Lower leg skin (tissue), 4 donors: ENCODE measurements at regions not wholly inside any gene's neighbourhood (a gene's known extent, or its start where the extent isn't known, plus 50 kb on each side); places are given as distances from the start of the nearest gene placed in this dataset.
"Not testable (repeated sequence)": the region's sequence is repeated elsewhere in the genome, so short reads cannot be mapped to it uniquely, and the experiment has no call there.

ENCODE experiments used
- DNase-seq, 2 donors: peaks; one replicate each; pipeline ENCODE4 v3.0.0-alpha.2; 2019; ENCODE audit warnings: low spot score in 2 of 2
- H3K4me3 ChIP-seq: fragments of 200-600 bp; sonication (generic); 2 replicates; pipeline ENCODE4 v1.5.1; 2017; ENCODE audit warnings: mild to moderate bottlenecking, low read depth; ENCODE audit not compliant: poor library complexity, severe bottlenecking
- CTCF ChIP-seq, 3 donors: fragments of 450-650 bp; IDR thresholded peaks; one replicate each; pipeline ENCODE4 v1.5.1; 2016; ENCODE audit warnings: antibody characterized with exemption in 3 of 3, mild to moderate bottlenecking in 3 of 3, moderate library complexity in 2 of 3
- POLR2A ChIP-seq, 2 donors: fragments of 450-650 bp; IDR thresholded peaks; one replicate each; pipeline ENCODE4 v1.6.1; 2016 to 2017; ENCODE audit warnings: antibody characterized with exemption in 2 of 2, mild to moderate bottlenecking in 1 of 2, moderate library complexity in 1 of 2
- WGBS, 2 donors: methylation state at CpG; one replicate each; pipeline ENCODE4 v1.1.5; 2018; 5-methylcytosine and 5-hydroxymethylcytosine counted together
- intact Hi-C: fragments of 100-400 bp; cut with DNase I; formaldehyde crosslinking; loops from one replicate; pipeline ENCODE4 v1.15.0; 2023; ENCODE audit warnings: low total_unique reads

GRCh38 chr5:154702477-154702876 is 52.7 kb upstream of the LARP1 start:
- no peak overlapping the region for H3K4me3 ChIP-seq
- DNase-seq, result no peak
- intact Hi-C loops, result no loop called here
- no peak for TF ChIP-seq CTCF (IDR thresholded peaks at IDR 0.05)
- no peak for TF ChIP-seq POLR2A (IDR thresholded peaks at IDR 0.05)
- 94 to 96% methylated on average over 5 of the region's 5 CpGs for WGBS, 2 donors

- DNase-seq, H3K4me3 ChIP-seq, intact Hi-C loops: not testable (repeated sequence)
- WGBS, 2 donors, result 87 to 89% methylated on average over 4 of the region's 4 CpGs
Observed at GRCh38 chr5:154701725-154702124, 53.5 kb upstream of the LARP1 start.

- DNase-seq, result no peak
- TF ChIP-seq POLR2A (IDR thresholded peaks at IDR 0.05) (no peak), CTCF (IDR thresholded peaks at IDR 0.05) (no peak)
- H3K4me3 ChIP-seq, result no peak overlapping the region
- 31 to 47% methylated on average over 3 of the region's 3 CpGs for WGBS, 2 donors
- intact Hi-C loops, result no loop called here
Observed at GRCh38 chr5:154701181-154701580, 54.0 kb upstream of the LARP1 start.

- H3K4me3 ChIP-seq, intact Hi-C loops, DNase-seq: not testable (repeated sequence)
- 90 to 94% methylated on average over 10 of the region's 10 CpGs for whole genome bisulfite sequencing, 2 donors
Observed at GRCh38 chr5:154700289-154700928, 54.8 kb upstream of the LARP1 start.

GRCh38 chr5:154698763-154699162 is 56.4 kb upstream of the LARP1 start:
- TF ChIP-seq CTCF (IDR thresholded peaks at IDR 0.05) (no peak), POLR2A (IDR thresholded peaks at IDR 0.05) (no peak)
- no peak overlapping the region for H3K4me3 ChIP-seq
- DNase-seq, result no peak
- WGBS, 2 donors, result 85 to 90% methylated on average over 6 of the region's 6 CpGs
- intact Hi-C loops, result no loop called here

GRCh38 chr5:154697371-154697770 is 57.8 kb upstream of the LARP1 start:
- DNase-seq, result no peak
- 64 to 70% methylated on average over 5 of the region's 5 CpGs for whole genome bisulfite sequencing, 2 donors
- TF ChIP-seq POLR2A (IDR thresholded peaks at IDR 0.05), result no peak
- TF ChIP-seq CTCF (IDR thresholded peaks at IDR 0.05), result no peak
- intact Hi-C loops, result no loop called here
- H3K4me3 ChIP-seq, result no peak overlapping the region

- intact Hi-C loops, result no loop called here
- TF ChIP-seq POLR2A (IDR thresholded peaks at IDR 0.05) (no peak), CTCF (IDR thresholded peaks at IDR 0.05) (no peak)
- 53 to 64% methylated on average over 3 of the region's 3 CpGs for WGBS, 2 donors
- DNase-seq, result no peak
- no peak overlapping the region for H3K4me3 ChIP-seq
Observed at GRCh38 chr5:154696891-154697290, 58.3 kb upstream of the LARP1 start.
